ENCODE measurements at regions not wholly inside any gene's neighbourhood (a gene's known extent, or its start where the extent isn't known, plus 50 kb on each side); places are given as distances from the start of the nearest gene placed in this dataset.

DNA sequence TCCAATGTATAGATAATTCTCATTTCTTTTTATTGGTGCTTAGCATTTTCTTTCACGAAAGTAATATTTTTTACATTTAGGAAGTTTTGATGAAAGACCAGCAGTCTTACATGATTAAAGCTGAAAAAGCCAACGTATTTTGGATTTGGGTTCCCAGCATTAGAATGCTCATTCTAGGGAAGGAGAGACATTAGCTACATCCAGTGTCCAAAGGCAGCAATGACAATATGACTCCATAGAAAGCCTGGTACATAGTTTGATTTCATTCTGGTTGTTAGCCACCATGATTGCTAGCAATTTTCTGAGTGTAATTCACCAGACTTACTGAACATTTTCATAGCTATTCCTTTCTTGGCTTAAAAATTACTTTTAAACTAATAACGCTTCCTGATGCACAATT lies 1397.5 kb downstream of the PCDH7 start:
- TF ChIP-seq CTCF (conservative IDR thresholded peaks at IDR 0.05; ENCODE audit: low read length) (no peak), EZH2phosphoT487 (IDR thresholded peaks at IDR 0.05; ENCODE audit: borderline replicate concordance, low read depth, low read length) (no peak)
